SK-N-SH (cell line): ENCODE measurements at regions not wholly inside any gene's neighbourhood (a gene's known extent, or its start where the extent isn't known, plus 50 kb on each side); places are given as distances from the start of the nearest gene placed in this dataset.

Experiments
- CTCF ChIP-seq: fragments of 200-600 bp; sonication (generic); IDR thresholded peaks from 2 replicates; pipeline ENCODE4 v1.6.1; 2017; ENCODE audit warnings: antibody characterized with exemption, mild to moderate bottlenecking, moderate library complexity
- EP300 ChIP-seq, 2 experiments: IDR thresholded peaks; 2 replicates each; pipeline versions ENCODE4 v1.4.0 to v1.6.1; 2012; ENCODE audit warnings: borderline replicate concordance in 1 of 2, low read depth in 1 of 2, low read length in 1 of 2
- EZH2phosphoT487 ChIP-seq: fragments of 200-600 bp; sonication (generic); IDR thresholded peaks from 2 replicates; pipeline ENCODE4 v1.6.1; 2017; ENCODE audit warnings: low read depth, mixed run types, mild to moderate bottlenecking, antibody characterized with exemption, moderate library complexity, borderline replicate concordance
- MXI1 ChIP-seq: IDR thresholded peaks from 2 replicates; pipeline ENCODE4 v1.6.1; 2012; ENCODE audit warnings: mild to moderate bottlenecking, low read depth, low read length, improper control_type of control experiment
- POLR2AphosphoS5 ChIP-seq: IDR thresholded peaks from 2 replicates; pipeline ENCODE4 v1.6.1; 2012; ENCODE audit warnings: low read depth, low read length
- RCOR1 ChIP-seq: fragments of 150-350 bp; IDR thresholded peaks from 2 replicates; pipeline ENCODE4 v1.6.1; 2017; ENCODE audit warnings: antibody characterized with exemption, low read length
- RFX5 ChIP-seq: IDR thresholded peaks from 2 replicates; pipeline ENCODE4 v1.6.1; 2012; ENCODE audit warnings: mild to moderate bottlenecking, improper control_type of control experiment, low read length
- RXRA ChIP-seq: IDR thresholded peaks from 2 replicates; pipeline ENCODE4 v1.4.0; 2012; ENCODE audit warnings: low read depth, mild to moderate bottlenecking, borderline replicate concordance
- SIN3A ChIP-seq: IDR thresholded peaks from 2 replicates; pipeline ENCODE4 v1.6.1; 2012; ENCODE audit warnings: low read depth, mild to moderate bottlenecking, low read length, moderate library complexity, borderline replicate concordance
- TAF1 ChIP-seq: IDR thresholded peaks from 2 replicates; pipeline ENCODE4 v1.6.1; 2012; ENCODE audit warnings: low read depth, mild to moderate bottlenecking, low read length, moderate library complexity, borderline replicate concordance
- USF2 ChIP-seq: fragments of 150-350 bp; IDR thresholded peaks from 2 replicates; pipeline ENCODE4 v1.6.1; 2017; ENCODE audit warnings: antibody characterized with exemption, low read length, low read depth, borderline replicate concordance
- YY1 ChIP-seq: IDR thresholded peaks from 2 replicates; pipeline ENCODE4 v1.4.0; 2012; ENCODE audit warnings: low read depth, mild to moderate bottlenecking
- ZBTB33 ChIP-seq: IDR thresholded peaks from 2 replicates; pipeline ENCODE4 v1.4.0; 2012; ENCODE audit warnings: low read depth, borderline replicate concordance
- TF ChIP-seq, protein P1 (sequence below): IDR thresholded peaks from 2 replicates; pipeline ENCODE4 v1.4.0; 2012; ENCODE audit warnings: low read depth

- TF ChIP-seq CTCF (no peak), USF2 (no peak), MXI1 (no peak), TAF1 (no peak), POLR2AphosphoS5 (no peak), RFX5 (no peak), SIN3A (no peak), YY1 (no peak), RCOR1 (no peak), EP300 (IDR thresholded peaks at IDR 0.05; ENCODE audit: borderline replicate concordance in 1 of 2, low read depth in 1 of 2, low read length in 1 of 2) (no peak), ZBTB33 (no peak), RXRA (no peak), EZH2phosphoT487 (no peak)
- TF ChIP-seq, protein P1, sequence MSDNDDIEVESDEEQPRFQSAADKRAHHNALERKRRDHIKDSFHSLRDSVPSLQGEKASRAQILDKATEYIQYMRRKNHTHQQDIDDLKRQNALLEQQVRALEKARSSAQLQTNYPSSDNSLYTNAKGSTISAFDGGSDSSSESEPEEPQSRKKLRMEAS = no peak
Measured at GRCh38 chr7:25598765-25599164, 370.5 kb upstream of the NPVF start.
